DOHH2 (cell line): ENCODE measurements at regions not wholly inside any gene's neighbourhood (a gene's known extent, or its start where the extent isn't known, plus 50 kb on each side); places are given as distances from the start of the nearest gene placed in this dataset.

Source experiments
- EZH2phosphoT487 ChIP-seq: fragments of 200-600 bp; sonication (generic); IDR thresholded peaks from 2 replicates; pipeline ENCODE4 v1.6.1; 2017; ENCODE audit warnings: borderline replicate concordance, mild to moderate bottlenecking, antibody characterized with exemption, low read length, moderate library complexity, mixed read lengths
- TF ChIP-seq, protein P1 (sequence below): fragments of 200-600 bp; sonication (generic); IDR thresholded peaks from one replicate; pipeline ENCODE4 v1.5.1; 2014; ENCODE audit warnings: antibody characterized with exemption, mild to moderate bottlenecking, low read depth, low read length; ENCODE audit not compliant: poor library complexity, severe bottlenecking

DNA sequence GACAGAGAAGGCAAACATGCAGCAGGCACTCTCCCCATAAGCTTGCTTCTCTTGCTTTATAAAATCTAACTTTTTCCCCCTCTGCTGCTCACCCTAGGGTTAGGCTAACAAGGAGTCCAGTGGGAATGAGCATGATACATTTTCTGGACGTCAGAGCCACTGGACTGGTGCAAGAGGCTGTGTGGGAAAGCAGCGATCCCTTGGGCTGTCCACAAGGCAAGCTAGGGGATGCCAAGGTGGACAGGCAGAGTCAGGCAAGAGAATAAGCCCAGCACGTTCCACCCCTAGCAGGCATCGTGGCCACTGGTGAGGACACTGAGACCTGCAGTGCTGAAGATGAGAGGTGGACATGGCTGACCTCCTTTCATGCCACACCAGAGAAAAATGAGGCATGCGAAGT, 290.9 kb upstream of the ZMIZ1 start:
- TF ChIP-seq, protein P1, sequence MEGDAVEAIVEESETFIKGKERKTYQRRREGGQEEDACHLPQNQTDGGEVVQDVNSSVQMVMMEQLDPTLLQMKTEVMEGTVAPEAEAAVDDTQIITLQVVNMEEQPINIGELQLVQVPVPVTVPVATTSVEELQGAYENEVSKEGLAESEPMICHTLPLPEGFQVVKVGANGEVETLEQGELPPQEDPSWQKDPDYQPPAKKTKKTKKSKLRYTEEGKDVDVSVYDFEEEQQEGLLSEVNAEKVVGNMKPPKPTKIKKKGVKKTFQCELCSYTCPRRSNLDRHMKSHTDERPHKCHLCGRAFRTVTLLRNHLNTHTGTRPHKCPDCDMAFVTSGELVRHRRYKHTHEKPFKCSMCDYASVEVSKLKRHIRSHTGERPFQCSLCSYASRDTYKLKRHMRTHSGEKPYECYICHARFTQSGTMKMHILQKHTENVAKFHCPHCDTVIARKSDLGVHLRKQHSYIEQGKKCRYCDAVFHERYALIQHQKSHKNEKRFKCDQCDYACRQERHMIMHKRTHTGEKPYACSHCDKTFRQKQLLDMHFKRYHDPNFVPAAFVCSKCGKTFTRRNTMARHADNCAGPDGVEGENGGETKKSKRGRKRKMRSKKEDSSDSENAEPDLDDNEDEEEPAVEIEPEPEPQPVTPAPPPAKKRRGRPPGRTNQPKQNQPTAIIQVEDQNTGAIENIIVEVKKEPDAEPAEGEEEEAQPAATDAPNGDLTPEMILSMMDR = no peak
- no peak for TF ChIP-seq EZH2phosphoT487
